Panc1 (cell line): ENCODE measurements at regions not wholly inside any gene's neighbourhood (a gene's known extent, or its start where the extent isn't known, plus 50 kb on each side); places are given as distances from the start of the nearest gene placed in this dataset.

Source experiments
- ATAC-seq: fragments of 200-7000 bp; cut with Tn5 transposase; 2 replicates; pipeline ENCODE4 v1.9.1; 2020; ENCODE audit warnings: mild to moderate bottlenecking, moderate library complexity
- BruUV-seq: library from RNA; stranded (reverse); fragments of 400-500 nt; replicated peaks from 2 replicates; lab custom pipeline; 2021; lab: Mats Ljungman, UMichigan
- CTCF ChIA-PET: fragments of 300-600 bp; sonication (Branson Sonifier 250); formaldehyde crosslinking; loops from one replicate; lab custom pipeline; 2022; ENCODE audit warnings: antibody characterized with exemption; lab: Charles Lee
- POLR2A ChIA-PET: fragments of 300-600 bp; sonication (Branson Sonifier 250); formaldehyde crosslinking; loops from one replicate; lab custom pipeline; 2022; ENCODE audit warnings: antibody characterized with exemption; lab: Charles Lee
- DNase-seq: peaks from one replicate; pipeline ENCODE4 v3.0.0-alpha.2; 2010; ENCODE audit warnings: low read depth, low spot score
- H3K27ac ChIP-seq: 2 replicates; pipeline ENCODE4 v1.5.1; 2011; ENCODE audit warnings: mild to moderate bottlenecking, low read length, inconsistent platforms
- H3K27me3 ChIP-seq: fragments of 200-500 bp; sonication (Bioruptor generic); 2 replicates; pipeline ENCODE4 v1.6.0; 2014; ENCODE audit warnings: low read length, inconsistent platforms; ENCODE audit not compliant: control insufficient read depth, insufficient read depth
- H3K36me3 ChIP-seq: fragments of 200-500 bp; sonication (Bioruptor generic); 2 replicates; pipeline ENCODE4 v1.5.1; 2014; ENCODE audit warnings: inconsistent platforms, mild to moderate bottlenecking, low read length, moderate library complexity; ENCODE audit not compliant: control insufficient read depth, insufficient read depth
- H3K4me1 ChIP-seq: 2 replicates; pipeline ENCODE4 v1.5.1; 2011; ENCODE audit warnings: inconsistent platforms, mild to moderate bottlenecking, low read length, moderate library complexity; ENCODE audit not compliant: control insufficient read depth, insufficient read depth
- H3K4me3 ChIP-seq, 2 experiments: 2 replicates each; pipeline ENCODE4 v1.5.1; 2011 to 2012; ENCODE audit warnings: low read depth in 2 of 2, low read length in 2 of 2, mild to moderate bottlenecking in 2 of 2, inconsistent platforms in 1 of 2, moderate library complexity in 1 of 2
- H3K9me3 ChIP-seq: fragments of 200-500 bp; sonication (Bioruptor generic); 2 replicates; pipeline ENCODE4 v1.5.1; 2014; ENCODE audit warnings: low read depth, mild to moderate bottlenecking, inconsistent platforms, low read length, moderate library complexity; ENCODE audit not compliant: control insufficient read depth, insufficient read depth
- CTCF ChIP-seq: fragments of 450-650 bp; IDR thresholded peaks from 2 replicates; pipeline ENCODE4 v1.5.1; 2017; ENCODE audit warnings: mild to moderate bottlenecking
- POLR2AphosphoS5 ChIP-seq: IDR thresholded peaks from 2 replicates; pipeline ENCODE4 v1.6.1; 2012; ENCODE audit warnings: mild to moderate bottlenecking, low read depth, low read length, moderate library complexity
- REST ChIP-seq, 2 experiments: IDR thresholded peaks; 2 replicates each; pipeline ENCODE4 v1.6.1; 2011 to 2012; ENCODE audit warnings: low read depth in 2 of 2, control low read depth in 1 of 2, low read length in 1 of 2, mild to moderate bottlenecking in 1 of 2, moderate library complexity in 1 of 2; ENCODE audit not compliant: insufficient read depth in 1 of 2
- SIN3A ChIP-seq: IDR thresholded peaks from 2 replicates; pipeline ENCODE4 v1.6.1; 2012; ENCODE audit warnings: low read depth, mild to moderate bottlenecking, low read length, moderate library complexity, borderline replicate concordance; ENCODE audit not compliant: insufficient read depth
- TCF7L2 ChIP-seq: IDR thresholded peaks from 2 replicates; pipeline ENCODE4 v1.6.1; 2011; ENCODE audit warnings: mild to moderate bottlenecking, low read depth, low read length, inconsistent platforms
- in situ Hi-C: cut with HindIII; loops from 2 replicates; pipeline ENCODE4 v1.10.0; 2016; ENCODE audit warnings: low sequenced_read_pairs, low pct_unique_long_range_greater_than_20kb
- intact Hi-C: fragments of 100-400 bp; cut with micrococcal nuclease; formaldehyde crosslinking; loops from one replicate; pipeline ENCODE4 v1.10.0; 2022; ENCODE audit not compliant: unreplicated experiment

- ATAC-seq (no peak), DNase-seq (no peak)
- H3K9me3 ChIP-seq, result no peaks in the 10 kb centered on the region
- POLR2A ChIA-PET, result no interaction called here
- intact Hi-C loops, result no loop called here
- H3K4me3 ChIP-seq, result no peak overlapping the region
- in situ Hi-C loops, result no loop called here
- H3K27me3 ChIP-seq, result no peaks in the 10 kb centered on the region
- TF ChIP-seq POLR2AphosphoS5 (no peak), TCF7L2 (no peak), REST (IDR thresholded peaks at IDR 0.05; ENCODE audit: insufficient read depth in 1 of 2, low read depth in 2 of 2, low read length in 1 of 2) (no peak), CTCF (no peak), SIN3A (no peak)
- H3K36me3 ChIP-seq, result no peaks in the 10 kb centered on the region
- no TSS peak for BruUV-seq
- CTCF ChIA-PET, result no interaction called here
- H3K27ac ChIP-seq, result no peak overlapping the region
- H3K4me1 ChIP-seq, result no peaks in the 10 kb centered on the region
Observed at GRCh38 chr1:219277304-219278105, 103.8 kb downstream of the LYPLAL1 start.

GRCh38 chr1:219276049-219276738, 102.5 kb downstream of the LYPLAL1 start:
- in situ Hi-C loops (no loop called here), intact Hi-C loops (no loop called here)
- Histone ChIP-seq H3K4me1 (no peaks in the 10 kb centered on the region), H3K27ac (no peak overlapping the region), H3K27me3 (no peaks in the 10 kb centered on the region), H3K36me3 (no peaks in the 10 kb centered on the region), H3K4me3 (no peak overlapping the region), H3K9me3 (no peaks in the 10 kb centered on the region)
- TF ChIP-seq TCF7L2 (no peak), REST (IDR thresholded peaks at IDR 0.05; ENCODE audit: insufficient read depth in 1 of 2, low read depth in 2 of 2, low read length in 1 of 2) (no peak), POLR2AphosphoS5 (no peak), SIN3A (no peak), CTCF (no peak)
- no peak for ATAC-seq
- no peak for DNase-seq
- ChIA-PET POLR2A (interaction anchor here (0.7 kb wide), 1 partner anchor 13 kb away, joined by 3 read pairs; no protein-coding TSS in a partner anchor), CTCF (no interaction called here)
- BruUV-seq, result no TSS peak
